Nephron (organoid): ENCODE measurements at regions not wholly inside any gene's neighbourhood (a gene's known extent, or its start where the extent isn't known, plus 50 kb on each side); places are given as distances from the start of the nearest gene placed in this dataset.
"Not testable (repeated sequence)": the region's sequence is repeated elsewhere in the genome, so short reads cannot be mapped to it uniquely, and the experiment has no call there.

Experiments used
- H3K27ac Mint-ChIP-seq, 3 experiments: 2 replicates each; pipeline ENCODE4 v1.8.0; 2020; ENCODE audit warnings: mixed read lengths in 3 of 3, mild to moderate bottlenecking in 2 of 3, moderate library complexity in 1 of 3
- H3K27me3 Mint-ChIP-seq: 2 replicates; pipeline ENCODE4 v1.8.0; 2021; ENCODE audit warnings: low read depth, mild to moderate bottlenecking, moderate library complexity, mixed read lengths
- H3K36me3 Mint-ChIP-seq: 2 replicates; pipeline ENCODE4 v1.8.0; 2020; ENCODE audit warnings: low read depth, mixed read lengths
- H3K4me1 Mint-ChIP-seq: 2 replicates; pipeline ENCODE4 v1.8.0; 2020; ENCODE audit warnings: mixed read lengths
- H3K4me3 Mint-ChIP-seq, 3 experiments: 2 replicates each; pipeline ENCODE4 v1.8.0; 2020; ENCODE audit warnings: mild to moderate bottlenecking in 3 of 3, mixed read lengths in 3 of 3, moderate library complexity in 2 of 3
- H3K9me3 Mint-ChIP-seq: 2 replicates; pipeline ENCODE4 v1.8.0; 2020; ENCODE audit warnings: mixed read lengths
- CTCF ChIP-seq, 3 experiments: fragments of 200-600 bp; sonication (generic); IDR thresholded peaks; one replicate each; pipeline ENCODE4 v1.5.0; 2021; ENCODE audit warnings: antibody characterized with exemption in 3 of 3; ENCODE audit not compliant: unreplicated experiment in 3 of 3

GRCh38 chr7:153954477-153954876 lies 97.7 kb upstream of the DPP6 start:
- no peaks in the 10 kb centered on the region for H3K36me3 Mint-ChIP-seq
- H3K27me3 Mint-ChIP-seq = no peaks in the 10 kb centered on the region
- no peak for TF ChIP-seq CTCF (IDR thresholded peaks at IDR 0.05; ENCODE audit: unreplicated experiment in 3 of 3)
- H3K4me1 Mint-ChIP-seq = no peaks in the 10 kb centered on the region
- peaks cover 40% of the 10 kb centered on the region for H3K9me3 Mint-ChIP-seq
- H3K4me3 Mint-ChIP-seq = no peak overlapping the region
- H3K27ac Mint-ChIP-seq = no peak overlapping the region

GRCh38 chr7:153957677-153958076 lies 94.5 kb upstream of the DPP6 start:
- not testable (repeated sequence) for H3K4me1 Mint-ChIP-seq, H3K27me3 Mint-ChIP-seq, H3K36me3 Mint-ChIP-seq, H3K27ac Mint-ChIP-seq, H3K4me3 Mint-ChIP-seq
- H3K9me3 Mint-ChIP-seq = peaks cover 29% of the 10 kb centered on the region

GRCh38 chr7:153958381-153958780 lies 93.8 kb upstream of the DPP6 start:
- H3K27ac Mint-ChIP-seq, H3K4me3 Mint-ChIP-seq, H3K4me1 Mint-ChIP-seq, H3K27me3 Mint-ChIP-seq, H3K36me3 Mint-ChIP-seq: not testable (repeated sequence)
- H3K9me3 Mint-ChIP-seq = peaks cover 33% of the 10 kb centered on the region

- H3K4me1 Mint-ChIP-seq, H3K27me3 Mint-ChIP-seq, H3K36me3 Mint-ChIP-seq, H3K4me3 Mint-ChIP-seq, H3K27ac Mint-ChIP-seq: not testable (repeated sequence)
- H3K9me3 Mint-ChIP-seq = peaks cover 33% of the 10 kb centered on the region
Measured at GRCh38 chr7:153958789-153959188, 93.4 kb upstream of the DPP6 start.

GRCh38 chr7:153964481-153965112 lies 87.6 kb upstream of the DPP6 start:
- H3K27me3 Mint-ChIP-seq, H3K27ac Mint-ChIP-seq, H3K4me1 Mint-ChIP-seq, H3K36me3 Mint-ChIP-seq, H3K4me3 Mint-ChIP-seq: not testable (repeated sequence)
- peaks cover 20% of the 10 kb centered on the region for H3K9me3 Mint-ChIP-seq

- H3K4me3 Mint-ChIP-seq, H3K27me3 Mint-ChIP-seq, H3K36me3 Mint-ChIP-seq, H3K27ac Mint-ChIP-seq, H3K4me1 Mint-ChIP-seq: not testable (repeated sequence)
- peaks cover 25% of the 10 kb centered on the region for H3K9me3 Mint-ChIP-seq
Measured at GRCh38 chr7:153969016-153969415, 83.2 kb upstream of the DPP6 start.

GRCh38 chr7:153974603-153975002 lies 77.6 kb upstream of the DPP6 start:
- not testable (repeated sequence) for H3K36me3 Mint-ChIP-seq, H3K4me3 Mint-ChIP-seq, H3K27me3 Mint-ChIP-seq, H3K4me1 Mint-ChIP-seq, H3K27ac Mint-ChIP-seq
- H3K9me3 Mint-ChIP-seq = peaks cover 18% of the 10 kb centered on the region

- not testable (repeated sequence) for H3K4me3 Mint-ChIP-seq, H3K36me3 Mint-ChIP-seq, H3K27ac Mint-ChIP-seq, H3K27me3 Mint-ChIP-seq, H3K4me1 Mint-ChIP-seq
- peaks cover 22% of the 10 kb centered on the region for H3K9me3 Mint-ChIP-seq
Measured at GRCh38 chr7:153976745-153977144, 75.5 kb upstream of the DPP6 start.

- not testable (repeated sequence) for H3K4me3 Mint-ChIP-seq, H3K36me3 Mint-ChIP-seq, H3K27ac Mint-ChIP-seq, H3K4me1 Mint-ChIP-seq, H3K27me3 Mint-ChIP-seq
- H3K9me3 Mint-ChIP-seq = peaks cover 27% of the 10 kb centered on the region
Measured at GRCh38 chr7:153983186-153983585, 69.0 kb upstream of the DPP6 start.

GRCh38 chr7:153989066-153989627 lies 63.1 kb upstream of the DPP6 start:
- not testable (repeated sequence) for H3K36me3 Mint-ChIP-seq, H3K4me1 Mint-ChIP-seq, H3K27ac Mint-ChIP-seq, H3K4me3 Mint-ChIP-seq, H3K27me3 Mint-ChIP-seq
- H3K9me3 Mint-ChIP-seq = peaks cover 17% of the 10 kb centered on the region

GRCh38 chr7:153989742-153990425 lies 62.3 kb upstream of the DPP6 start:
- not testable (repeated sequence) for H3K36me3 Mint-ChIP-seq, H3K4me3 Mint-ChIP-seq, H3K27ac Mint-ChIP-seq, H3K4me1 Mint-ChIP-seq, H3K27me3 Mint-ChIP-seq
- H3K9me3 Mint-ChIP-seq = peaks cover 14% of the 10 kb centered on the region

GRCh38 chr7:153991471-153991870 lies 60.7 kb upstream of the DPP6 start:
- not testable (repeated sequence) for H3K4me1 Mint-ChIP-seq, H3K9me3 Mint-ChIP-seq, H3K4me3 Mint-ChIP-seq, H3K27me3 Mint-ChIP-seq, H3K27ac Mint-ChIP-seq, H3K36me3 Mint-ChIP-seq

GRCh38 chr7:153993402-153993801 lies 58.8 kb upstream of the DPP6 start:
- peaks cover 11% of the 10 kb centered on the region for H3K9me3 Mint-ChIP-seq
- not testable (repeated sequence) for H3K27ac Mint-ChIP-seq, H3K4me3 Mint-ChIP-seq, H3K36me3 Mint-ChIP-seq, H3K27me3 Mint-ChIP-seq, H3K4me1 Mint-ChIP-seq

- H3K9me3 Mint-ChIP-seq = peaks cover 12% of the 10 kb centered on the region
- not testable (repeated sequence) for H3K4me1 Mint-ChIP-seq, H3K27ac Mint-ChIP-seq, H3K36me3 Mint-ChIP-seq, H3K27me3 Mint-ChIP-seq, H3K4me3 Mint-ChIP-seq
Measured at GRCh38 chr7:153998896-153999295, 53.3 kb upstream of the DPP6 start.
